NCI-H2227 (cell line): ENCODE measurements at regions not wholly inside any gene's neighbourhood (a gene's known extent, or its start where the extent isn't known, plus 50 kb on each side); places are given as distances from the start of the nearest gene placed in this dataset.
"Not testable (repeated sequence)": the region's sequence is repeated elsewhere in the genome, so short reads cannot be mapped to it uniquely, and the experiment has no call there.

ENCODE experiments used
- DNase-seq: peaks from one replicate; lab custom pipeline; 2025; ENCODE audit not compliant: unreplicated experiment; lab: John Stamatoyannopoulos, UW

- DNase-seq = no peak
These were observed 129.4 kb downstream of the IBTK start for GRCh38 chr6:82118150-82118562.

- DNase-seq = no peak
These were observed 132.8 kb downstream of the IBTK start for GRCh38 chr6:82114748-82115147.

GRCh38 chr6:82113231-82113630 is 134.3 kb downstream of the IBTK start:
- no peak for DNase-seq

- no peak for DNase-seq
These were observed 135.7 kb downstream of the IBTK start for GRCh38 chr6:82111818-82112217.

GRCh38 chr6:82111114-82111513 is 136.4 kb downstream of the IBTK start:
- DNase-seq = no peak

DNA sequence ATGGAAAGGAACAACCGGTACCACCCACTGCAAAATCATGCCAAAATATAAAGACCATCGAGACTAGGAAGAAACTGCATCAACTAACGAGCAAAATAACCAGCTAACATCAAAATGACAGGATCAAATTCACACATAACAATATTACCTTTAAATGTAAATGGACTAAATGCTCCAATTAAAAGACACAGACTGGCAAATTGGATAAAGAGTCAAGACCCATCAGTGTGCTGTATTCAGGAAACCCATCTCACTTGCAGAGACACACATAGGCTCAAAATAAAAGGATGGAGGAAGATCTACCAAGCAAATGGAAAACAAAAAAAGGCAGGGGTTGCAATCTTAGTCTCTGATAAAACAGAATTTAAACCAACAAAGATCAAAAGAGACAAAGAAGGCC is 144.4 kb downstream of the IBTK start:
- not testable (repeated sequence) for DNase-seq

DNA sequence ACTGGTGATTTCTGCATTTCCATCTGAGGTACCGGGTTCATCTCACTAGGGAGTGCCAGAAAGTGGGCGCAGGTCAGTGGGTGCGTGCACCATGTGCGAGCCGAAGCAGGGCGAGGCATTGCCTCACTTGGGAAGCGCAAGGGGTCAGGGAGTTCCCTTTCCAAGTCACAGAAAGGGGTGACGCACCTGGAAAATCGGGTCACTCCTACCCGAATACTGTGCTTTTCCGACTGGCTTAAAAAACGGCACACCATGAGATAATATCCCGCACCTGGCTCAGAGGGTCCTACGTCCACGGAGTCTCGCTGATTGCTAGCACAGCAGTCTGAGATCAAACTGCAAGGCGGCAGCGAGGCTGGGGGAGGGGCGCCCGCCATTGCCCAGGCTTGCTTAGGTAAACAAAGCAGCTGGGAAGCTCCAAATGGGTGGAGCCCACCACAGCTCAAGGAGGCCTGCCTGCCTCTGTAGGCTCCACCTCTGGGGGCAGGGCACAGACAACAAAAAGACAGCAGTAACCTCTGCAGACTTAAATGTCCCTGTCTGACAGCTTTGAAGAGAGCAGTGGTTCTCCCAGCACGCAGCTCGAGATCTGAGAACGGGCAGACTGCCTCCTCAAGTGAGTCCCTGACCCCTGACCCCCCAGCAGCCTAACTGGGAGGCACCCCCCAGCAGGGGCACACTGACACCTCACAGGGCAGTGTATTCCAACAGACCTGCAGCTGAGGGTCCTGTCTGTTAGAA is 146.0 kb downstream of the IBTK start:
- DNase-seq = not testable (repeated sequence)

- DNase-seq = not testable (repeated sequence)
These were observed 146.8 kb downstream of the IBTK start for GRCh38 chr6:82100763-82101162.

DNA sequence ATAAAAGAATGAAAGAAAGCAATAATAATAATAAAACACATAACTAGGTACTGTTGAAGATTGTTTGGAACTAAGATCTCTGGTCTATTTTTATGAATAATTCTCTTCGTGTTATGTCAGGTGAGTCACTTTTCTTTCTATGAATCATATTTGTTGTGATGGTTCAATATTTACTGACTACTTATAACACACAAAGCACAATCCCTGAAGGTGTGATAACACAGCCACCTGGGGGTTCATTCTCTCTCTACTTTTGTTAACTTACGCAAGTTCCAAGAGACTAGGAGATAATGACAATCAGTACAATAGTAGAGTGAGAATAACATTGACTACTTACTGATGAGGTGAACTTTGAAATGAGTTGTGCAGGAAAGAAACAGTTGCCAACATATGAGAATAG is 149.9 kb downstream of the IBTK start:
- no peak for DNase-seq

GRCh38 chr6:82095091-82095490 is 152.5 kb downstream of the IBTK start:
- DNase-seq = no peak

DNA sequence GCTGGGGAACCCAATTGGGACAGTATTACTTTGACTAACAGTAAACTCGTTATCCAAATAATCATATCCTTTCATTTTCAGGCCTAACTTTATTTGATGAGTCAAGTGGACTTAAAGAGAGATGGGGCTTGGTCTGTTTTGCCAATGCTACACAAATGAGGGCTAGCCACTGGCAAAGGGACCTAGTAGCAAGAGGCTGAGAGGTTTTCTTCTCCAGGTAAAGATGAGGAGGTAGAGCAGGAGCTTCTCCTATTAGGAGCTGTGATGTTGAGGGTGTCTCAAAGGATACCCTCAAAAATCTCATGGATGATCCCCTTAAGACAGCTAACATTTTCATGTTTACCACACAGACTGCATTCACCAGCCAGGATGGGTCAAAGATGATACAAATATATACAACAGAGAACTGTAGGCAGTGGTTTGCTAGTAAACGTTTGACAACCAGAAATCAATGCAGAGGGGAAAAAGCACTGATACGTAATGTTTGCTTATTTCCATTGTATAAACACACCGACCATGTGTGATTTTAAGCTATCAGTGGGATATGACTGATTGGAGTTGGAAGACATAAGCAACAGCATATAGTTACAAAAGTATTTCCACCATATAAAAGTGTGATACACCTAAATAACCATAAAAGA is 153.3 kb downstream of the IBTK start:
- no peak for DNase-seq

DNA sequence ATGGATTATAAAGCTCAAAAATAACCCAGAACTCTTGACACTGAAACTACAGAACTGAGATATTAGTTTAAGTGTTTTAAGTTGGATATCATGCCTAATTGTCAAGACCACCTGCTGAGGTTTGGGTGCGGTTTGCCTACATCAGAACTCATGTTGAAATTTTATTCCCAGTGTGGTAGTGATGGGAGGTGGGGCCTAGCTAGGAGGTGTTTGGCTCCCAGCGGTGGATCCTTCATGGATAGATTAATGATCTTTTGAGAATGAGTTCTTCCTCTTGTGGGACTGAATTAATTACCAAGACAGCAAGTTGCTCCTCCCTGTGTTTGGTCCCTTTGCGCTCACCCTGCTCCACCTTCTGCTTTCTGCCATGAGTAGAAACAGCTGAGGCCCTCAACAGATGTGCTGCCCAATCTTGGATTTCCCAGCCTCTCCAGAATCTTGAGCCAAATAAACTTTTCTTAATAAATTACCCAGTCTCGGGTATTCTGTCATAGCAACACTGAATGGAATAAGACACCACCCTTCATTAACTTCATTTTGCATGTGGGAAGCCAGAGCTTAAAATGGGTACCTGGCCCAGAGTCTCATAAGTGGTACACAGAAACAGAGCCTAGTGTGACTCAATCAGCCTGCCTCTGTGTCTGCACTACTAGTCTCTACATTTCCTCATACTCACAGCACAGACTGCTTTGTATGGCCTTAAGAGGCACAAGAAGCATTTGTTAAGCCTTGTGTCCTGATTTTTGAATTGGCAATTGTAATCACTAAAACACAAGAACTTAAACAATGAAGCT is 158.4 kb downstream of the IBTK start:
- no peak for DNase-seq

DNA sequence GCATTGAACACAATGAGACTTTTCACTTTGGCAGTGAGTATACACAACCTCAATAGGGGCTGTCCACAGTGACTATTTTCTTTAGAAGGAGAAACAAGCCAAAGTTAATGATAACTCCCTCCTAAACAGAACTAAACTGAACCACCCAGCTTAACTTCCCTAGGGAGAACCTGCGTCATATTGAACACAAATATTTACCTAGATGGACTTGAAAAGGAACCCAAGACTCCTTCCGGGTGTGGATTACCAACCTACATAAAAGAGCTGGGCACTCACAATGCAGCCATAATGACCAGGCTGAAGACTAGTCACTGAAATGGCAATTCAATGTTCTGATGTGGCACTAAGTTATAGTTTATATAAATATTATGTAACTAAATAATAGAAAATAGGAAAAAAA is 160.6 kb downstream of the IBTK start:
- no peak for DNase-seq

GRCh38 chr6:82085701-82086100 is 161.8 kb downstream of the IBTK start:
- no peak for DNase-seq

GRCh38 chr6:82084324-82084920 is 163.1 kb downstream of the IBTK start:
- DNase-seq = no peak

DNA sequence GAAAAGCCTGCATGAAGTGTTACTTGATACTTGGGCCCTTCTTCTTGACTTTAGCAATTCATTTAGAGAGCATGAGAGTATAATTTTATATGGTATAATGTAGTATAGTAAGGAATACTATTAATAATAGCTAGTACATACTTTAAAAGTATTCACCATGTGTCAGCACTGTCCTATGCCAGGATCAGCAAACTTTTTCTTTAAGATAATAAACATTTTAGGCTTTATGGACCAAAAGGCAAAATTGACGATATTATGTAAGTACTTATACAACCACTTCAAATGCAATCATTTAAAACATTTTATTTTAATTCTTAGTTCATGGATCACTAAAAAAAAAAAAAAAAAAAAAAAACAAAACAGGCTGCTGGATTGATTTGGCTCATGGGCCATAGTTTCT is 163.9 kb downstream of the IBTK start:
- DNase-seq = no peak

DNA sequence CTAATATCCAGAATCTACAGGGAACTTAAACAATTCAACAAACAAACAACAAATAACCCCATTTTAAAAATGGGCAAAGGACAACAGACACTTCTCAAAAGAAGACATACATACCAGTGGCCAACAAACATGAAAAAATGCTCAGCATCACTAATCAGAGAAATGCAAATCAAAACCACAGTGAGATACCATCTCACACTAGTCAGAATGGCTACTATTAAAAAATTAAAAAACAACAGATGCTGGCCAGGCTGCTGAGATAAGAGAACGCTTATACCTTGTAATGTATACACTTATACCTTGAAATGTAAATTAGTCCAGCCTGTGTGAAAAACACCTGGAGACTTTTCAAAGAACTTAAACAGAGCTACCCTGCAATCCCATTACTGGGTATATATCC is 166.8 kb downstream of the IBTK start:
- no peak for DNase-seq

GRCh38 chr6:82078286-82078908 is 169.1 kb downstream of the IBTK start:
- no peak for DNase-seq

- DNase-seq = no peak
These were observed 170.6 kb downstream of the IBTK start for GRCh38 chr6:82076916-82077315.

DNA sequence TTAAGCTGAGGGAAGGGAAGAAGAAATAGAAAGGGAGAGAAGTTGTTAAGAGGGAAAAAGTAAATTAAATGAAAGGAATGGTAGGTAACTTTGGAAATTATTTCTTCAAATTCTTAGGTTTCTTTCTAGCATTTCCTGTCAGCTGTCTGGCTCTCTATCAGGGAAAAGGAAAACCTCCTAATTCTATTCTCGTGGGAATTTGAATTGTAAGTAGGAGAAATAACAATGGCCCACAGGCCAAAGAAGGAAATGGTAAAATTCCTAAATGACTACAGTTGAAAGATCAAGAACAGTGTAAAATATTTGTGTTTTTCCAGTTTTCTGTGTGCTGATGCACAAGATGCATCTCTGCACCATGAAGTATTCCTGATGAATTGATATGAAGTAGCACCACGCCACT is 173.0 kb downstream of the IBTK start:
- DNase-seq = no peak

- no peak for DNase-seq
These were observed 174.1 kb downstream of the IBTK start for GRCh38 chr6:82073484-82073883.
